NCI-H460 (cell line): ENCODE measurements at regions not wholly inside any gene's neighbourhood (a gene's known extent, or its start where the extent isn't known, plus 50 kb on each side); places are given as distances from the start of the nearest gene placed in this dataset.
"Not testable (repeated sequence)": the region's sequence is repeated elsewhere in the genome, so short reads cannot be mapped to it uniquely, and the experiment has no call there.

ENCODE experiments used
- DNase-seq: peaks from one replicate; pipeline ENCODE4 v3.0.0-alpha.2; 2016; ENCODE audit warnings: low read depth; ENCODE audit errors: extremely low read depth

- DNase-seq: no peak
These were observed 131.7 kb upstream of the VLDLR start for GRCh38 chr9:2489838-2490314.

GRCh38 chr9:2492161-2492560 lies 129.4 kb upstream of the VLDLR start:
- DNase-seq: no peak

- DNase-seq: peak; percentile 53
These were observed 128.5 kb upstream of the VLDLR start for GRCh38 chr9:2493109-2493508.

GRCh38 chr9:2493529-2493928 lies 128.1 kb upstream of the VLDLR start:
- DNase-seq: no peak

- DNase-seq: no peak
These were observed 127.0 kb upstream of the VLDLR start for GRCh38 chr9:2494562-2494961.

GRCh38 chr9:2495221-2496005 lies 126.2 kb upstream of the VLDLR start:
- DNase-seq: no peak

GRCh38 chr9:2496169-2496568 lies 125.4 kb upstream of the VLDLR start:
- no peak for DNase-seq

- DNase-seq: no peak
These were observed 124.7 kb upstream of the VLDLR start for GRCh38 chr9:2496934-2497333.

- DNase-seq: no peak
These were observed 123.8 kb upstream of the VLDLR start for GRCh38 chr9:2497666-2498400.

- no peak for DNase-seq
These were observed 119.4 kb upstream of the VLDLR start for GRCh38 chr9:2502210-2502609.

- no peak for DNase-seq
These were observed 118.8 kb upstream of the VLDLR start for GRCh38 chr9:2502760-2503159.

GRCh38 chr9:2506321-2506720 lies 115.3 kb upstream of the VLDLR start:
- no peak for DNase-seq

GRCh38 chr9:2523591-2523990 lies 98.0 kb upstream of the VLDLR start:
- no peak for DNase-seq

GRCh38 chr9:2524601-2525000 lies 97.0 kb upstream of the VLDLR start:
- no peak for DNase-seq

- no peak for DNase-seq
These were observed 96.4 kb upstream of the VLDLR start for GRCh38 chr9:2525147-2525546.

- DNase-seq: no peak
These were observed 95.3 kb upstream of the VLDLR start for GRCh38 chr9:2526071-2526828.

GRCh38 chr9:2531481-2531880 lies 90.1 kb upstream of the VLDLR start:
- no peak for DNase-seq

- no peak for DNase-seq
These were observed 85.1 kb upstream of the VLDLR start for GRCh38 chr9:2536511-2536910.

- DNase-seq: no peak
These were observed 75.6 kb upstream of the VLDLR start for GRCh38 chr9:2545881-2546490.

- DNase-seq: not testable (repeated sequence)
These were observed 65.5 kb upstream of the VLDLR start for GRCh38 chr9:2555899-2556600.
